ENCODE measurements at regions not wholly inside any gene's neighbourhood (a gene's known extent, or its start where the extent isn't known, plus 50 kb on each side); places are given as distances from the start of the nearest gene placed in this dataset.
"Not testable (repeated sequence)": the region's sequence is repeated elsewhere in the genome, so short reads cannot be mapped to it uniquely, and the experiment has no call there.

DNA sequence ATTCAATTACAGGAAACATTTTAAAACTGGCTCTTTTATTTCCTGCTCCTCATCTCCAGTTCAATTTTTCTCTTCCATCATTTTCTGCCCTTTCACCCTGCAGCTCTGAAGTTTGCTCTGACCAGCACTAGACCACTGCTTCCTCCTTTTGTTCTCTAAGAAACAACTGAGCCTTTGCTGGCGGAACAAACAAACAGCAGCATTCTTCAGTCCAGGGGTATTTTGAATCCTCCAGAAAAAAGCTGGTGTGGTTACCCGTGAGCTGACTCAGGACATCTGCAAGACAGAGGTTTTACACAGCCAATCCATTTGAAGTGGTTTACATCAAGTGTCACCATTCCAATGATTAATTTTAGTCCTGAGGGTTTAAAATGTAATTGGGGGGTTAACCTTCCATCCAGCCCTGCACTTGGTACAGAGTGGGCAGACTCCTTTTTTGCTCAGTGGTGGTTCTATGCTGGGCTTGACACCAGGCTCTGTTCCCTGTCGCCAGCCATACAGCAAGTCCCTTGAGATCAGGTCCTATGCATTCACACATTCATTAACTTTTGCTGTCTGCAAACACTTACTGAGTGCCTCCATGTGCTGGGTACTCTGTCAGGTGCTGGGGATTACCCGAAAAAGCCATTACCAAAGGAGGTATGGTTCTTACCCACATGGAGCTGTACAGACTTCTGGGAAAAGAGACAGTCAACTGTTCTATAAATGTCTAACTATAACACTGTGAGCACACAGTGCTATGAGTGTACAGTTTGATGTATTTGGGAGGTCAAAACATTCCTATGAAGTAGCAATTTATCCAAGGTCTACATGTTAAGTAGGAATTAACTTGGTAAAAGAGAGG is 909.4 kb upstream of the GYPC start:
- Mint-ChIP-seq H3K9me3 (no peaks in the 10 kb centered on the region), H3K27me3 (ENCODE audit: low read depth) (no peaks in the 10 kb centered on the region), H3K36me3 (ENCODE audit: low read depth) (no peaks in the 10 kb centered on the region), H3K4me3 (ENCODE audit: low read depth) (no peak overlapping the region), H3K4me1 (ENCODE audit: low read depth) (no peaks in the 10 kb centered on the region), H3K27ac (no peak overlapping the region)
- intact Hi-C loops (cut with micrococcal nuclease), result no loop called here
- no peak for DNase-seq (ENCODE audit: low spot score)

DNA sequence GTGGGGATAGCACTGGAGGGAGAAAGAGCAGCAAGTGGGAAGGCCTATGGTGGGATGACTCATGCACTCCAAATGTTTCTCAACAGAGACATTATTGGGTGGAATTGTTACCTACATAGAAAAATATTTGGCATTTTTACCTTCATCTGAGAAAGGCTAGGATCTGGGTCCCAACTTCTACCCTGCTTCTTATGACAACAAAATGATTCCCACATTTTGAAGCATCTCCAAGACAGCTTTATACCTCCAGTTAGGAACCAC is 908.9 kb upstream of the GYPC start:
- DNase-seq (ENCODE audit: low spot score), result no peak
- intact Hi-C loops (cut with micrococcal nuclease), result no loop called here
- Mint-ChIP-seq H3K27me3 (ENCODE audit: low read depth) (no peaks in the 10 kb centered on the region), H3K27ac (no peak overlapping the region), H3K4me3 (ENCODE audit: low read depth) (no peak overlapping the region), H3K4me1 (ENCODE audit: low read depth) (no peaks in the 10 kb centered on the region), H3K36me3 (ENCODE audit: low read depth) (no peaks in the 10 kb centered on the region), H3K9me3 (no peaks in the 10 kb centered on the region)

DNA sequence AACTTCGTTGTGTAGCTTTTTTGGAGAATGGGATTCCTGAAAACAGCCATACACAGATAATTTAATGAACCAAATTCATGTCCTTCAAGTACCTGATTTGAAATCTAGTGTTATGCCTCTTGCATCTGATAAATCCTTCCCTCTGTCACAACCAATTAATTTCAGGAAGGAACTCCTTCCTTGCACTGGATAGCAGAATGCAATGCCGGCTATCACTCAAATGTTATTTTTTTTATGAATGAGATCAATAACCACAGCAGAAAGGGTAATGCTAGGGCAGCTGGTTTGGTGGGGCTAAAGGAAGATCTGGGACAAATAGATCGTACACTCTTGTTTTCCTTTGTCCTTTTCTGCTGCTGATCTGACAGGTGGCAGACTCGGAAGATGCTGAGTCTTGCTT is 899.5 kb upstream of the GYPC start:
- H3K27me3 Mint-ChIP-seq (ENCODE audit: low read depth), result no peaks in the 10 kb centered on the region
- H3K36me3 Mint-ChIP-seq (ENCODE audit: low read depth), result no peaks in the 10 kb centered on the region
- intact Hi-C loops (cut with micrococcal nuclease), result no loop called here
- no peak overlapping the region for H3K4me3 Mint-ChIP-seq (ENCODE audit: low read depth)
- H3K9me3 Mint-ChIP-seq, result no peaks in the 10 kb centered on the region
- no peak overlapping the region for H3K27ac Mint-ChIP-seq
- H3K4me1 Mint-ChIP-seq (ENCODE audit: low read depth), result no peaks in the 10 kb centered on the region
- no peak for DNase-seq (ENCODE audit: low spot score)

DNA sequence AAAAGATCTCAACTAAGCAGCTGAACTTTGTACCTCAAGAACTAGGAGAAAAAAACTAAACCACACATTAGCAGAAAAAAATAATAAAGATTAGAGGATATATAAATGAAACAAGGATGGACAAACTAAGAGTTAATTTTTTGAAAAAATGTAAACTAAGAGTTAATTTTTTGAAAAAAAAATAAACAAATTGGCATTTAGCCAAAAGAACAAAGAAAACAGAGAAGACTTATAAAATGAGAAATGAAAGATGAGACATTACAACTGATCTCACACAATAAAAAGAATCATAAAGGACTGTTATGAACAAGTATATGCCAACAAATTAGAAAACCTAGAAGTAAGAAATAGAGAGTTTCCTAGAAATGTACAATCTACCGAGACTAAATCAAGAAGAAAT is 859.2 kb upstream of the GYPC start:
- Mint-ChIP-seq H3K36me3 (ENCODE audit: low read depth) (no peaks in the 10 kb centered on the region), H3K9me3 (peaks cover 27% of the 10 kb centered on the region), H3K4me3 (ENCODE audit: low read depth) (no peak overlapping the region), H3K27ac (no peak overlapping the region), H3K27me3 (ENCODE audit: low read depth) (no peaks in the 10 kb centered on the region), H3K4me1 (ENCODE audit: low read depth) (no peaks in the 10 kb centered on the region)
- intact Hi-C loops (cut with micrococcal nuclease), result no loop called here
- no peak for DNase-seq (ENCODE audit: low spot score)

DNA sequence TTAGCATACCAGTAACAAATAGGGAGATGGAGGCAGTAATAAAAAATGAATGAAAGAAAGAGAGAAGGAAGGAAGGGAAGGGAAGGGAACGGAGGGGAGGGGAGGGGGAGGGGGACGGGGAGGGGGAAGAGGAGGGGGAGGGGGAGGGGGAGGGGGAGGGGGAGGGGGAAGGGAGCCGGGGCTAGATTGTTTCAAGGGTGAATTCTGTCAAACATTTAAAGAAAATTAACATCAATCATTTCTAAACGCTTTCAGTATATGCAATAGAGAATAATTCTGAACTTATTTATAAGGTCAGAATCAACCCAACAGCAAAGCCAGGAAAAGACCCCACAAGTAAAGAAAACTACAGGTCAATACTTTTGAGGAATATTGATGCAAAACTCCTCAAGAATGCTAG is 858.8 kb upstream of the GYPC start:
- Mint-ChIP-seq H3K9me3 (peaks cover 30% of the 10 kb centered on the region), H3K27me3 (ENCODE audit: low read depth) (no peaks in the 10 kb centered on the region), H3K36me3 (ENCODE audit: low read depth) (no peaks in the 10 kb centered on the region), H3K4me1 (ENCODE audit: low read depth) (no peaks in the 10 kb centered on the region), H3K4me3 (ENCODE audit: low read depth) (no peak overlapping the region), H3K27ac (no peak overlapping the region)
- intact Hi-C loops (cut with micrococcal nuclease), result no loop called here
- no peak for DNase-seq (ENCODE audit: low spot score)

DNA sequence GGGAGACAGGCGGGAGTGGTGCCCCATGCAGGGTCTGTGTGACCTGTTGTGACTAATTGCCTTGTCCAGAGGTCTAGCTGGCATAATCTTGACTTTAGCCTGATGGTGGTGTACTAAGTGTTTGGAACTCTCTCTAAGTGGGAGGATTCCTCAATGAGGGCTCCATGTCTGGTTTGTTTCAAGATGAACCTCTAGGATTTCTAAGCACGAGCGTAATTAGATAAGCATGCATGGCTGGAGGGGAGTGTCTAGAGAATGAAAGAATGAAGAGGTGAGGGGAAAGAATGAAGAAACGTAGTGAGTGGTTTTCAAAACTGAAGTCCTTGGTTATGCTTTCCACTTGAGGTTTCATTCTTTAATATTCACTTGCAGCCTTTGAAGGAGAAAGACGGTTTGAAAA is 833.2 kb upstream of the GYPC start:
- peaks cover 23% of the 10 kb centered on the region for H3K9me3 Mint-ChIP-seq
- H3K36me3 Mint-ChIP-seq (ENCODE audit: low read depth), result no peaks in the 10 kb centered on the region
- H3K4me3 Mint-ChIP-seq (ENCODE audit: low read depth), result no peak overlapping the region
- no peak overlapping the region for H3K27ac Mint-ChIP-seq
- H3K27me3 Mint-ChIP-seq (ENCODE audit: low read depth), result no peaks in the 10 kb centered on the region
- intact Hi-C loops (cut with micrococcal nuclease), result no loop called here
- no peaks in the 10 kb centered on the region for H3K4me1 Mint-ChIP-seq (ENCODE audit: low read depth)
- no peak for DNase-seq (ENCODE audit: low spot score)

DNA sequence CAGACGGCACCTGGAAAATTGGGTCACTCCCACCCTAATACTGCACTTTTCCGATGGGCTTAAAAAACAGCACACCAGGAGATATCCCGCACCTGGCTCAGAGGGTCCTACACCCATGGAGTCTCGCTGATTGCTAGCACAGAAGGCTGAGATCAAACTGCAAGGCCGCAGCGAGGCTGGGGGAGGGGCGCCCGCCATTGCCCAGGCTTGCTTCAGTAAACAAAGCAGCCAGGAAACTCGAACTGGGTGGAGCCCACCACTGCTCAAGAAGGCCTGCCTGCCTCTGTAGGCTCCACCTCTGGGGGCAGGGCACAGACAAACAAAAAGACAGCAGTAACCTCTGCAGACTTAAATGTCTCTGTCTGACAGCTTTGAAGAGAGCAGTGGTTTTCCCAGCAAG is 830.2 kb upstream of the GYPC start:
- intact Hi-C loops (cut with micrococcal nuclease); H3K27ac Mint-ChIP-seq; H3K4me3 Mint-ChIP-seq (ENCODE audit: low read depth); H3K4me1 Mint-ChIP-seq (ENCODE audit: low read depth); H3K36me3 Mint-ChIP-seq (ENCODE audit: low read depth); DNase-seq (ENCODE audit: low spot score); H3K27me3 Mint-ChIP-seq (ENCODE audit: low read depth): not testable (repeated sequence)
- H3K9me3 Mint-ChIP-seq, result peaks cover 16% of the 10 kb centered on the region

DNA sequence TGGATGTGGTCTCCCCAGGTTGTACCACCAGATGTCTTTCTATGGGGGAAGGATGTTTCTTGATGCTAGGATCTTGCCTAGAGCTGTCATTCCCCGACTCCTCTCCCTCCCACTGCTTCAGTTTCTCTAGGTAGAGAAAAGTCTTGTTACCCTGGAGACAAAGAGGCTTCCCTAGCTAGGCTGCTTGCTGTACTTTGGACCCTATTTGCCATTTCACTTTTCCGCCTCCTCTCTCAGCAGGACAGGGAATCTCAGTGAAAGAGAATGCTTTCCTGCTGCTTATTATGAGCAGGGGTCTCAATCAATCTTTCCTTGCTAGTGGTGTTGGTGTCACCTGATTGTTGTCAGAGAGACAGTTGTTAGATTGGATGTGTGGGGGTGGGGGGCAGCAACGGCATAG is 818.8 kb upstream of the GYPC start:
- no peaks in the 10 kb centered on the region for H3K27me3 Mint-ChIP-seq (ENCODE audit: low read depth)
- no peak overlapping the region for H3K4me3 Mint-ChIP-seq (ENCODE audit: low read depth)
- no peaks in the 10 kb centered on the region for H3K4me1 Mint-ChIP-seq (ENCODE audit: low read depth)
- peaks cover 8% of the 10 kb centered on the region for H3K9me3 Mint-ChIP-seq
- H3K27ac Mint-ChIP-seq, result no peak overlapping the region
- no peak for DNase-seq (ENCODE audit: low spot score)
- H3K36me3 Mint-ChIP-seq (ENCODE audit: low read depth), result no peaks in the 10 kb centered on the region
- intact Hi-C loops (cut with micrococcal nuclease), result no loop called here

DNA sequence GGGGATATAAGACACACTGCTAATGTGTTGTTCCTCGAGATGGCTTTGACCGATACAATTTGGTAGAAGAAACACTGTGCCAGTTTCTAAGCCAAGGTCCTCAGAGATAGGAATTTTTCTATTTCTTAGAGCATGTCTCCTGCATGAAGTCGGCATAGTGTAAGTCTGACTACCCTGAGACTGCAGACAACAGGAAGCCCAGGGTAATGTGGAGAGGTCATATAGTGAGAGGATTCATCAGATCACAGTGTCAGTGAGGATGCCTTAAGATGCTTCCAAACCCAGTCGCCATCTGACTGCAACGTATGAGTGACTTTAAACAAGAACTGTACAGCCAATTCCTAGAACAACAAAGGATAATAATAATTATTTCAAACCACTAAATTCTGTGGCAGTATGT is 818.3 kb upstream of the GYPC start:
- Mint-ChIP-seq H3K27ac (no peak overlapping the region), H3K4me1 (ENCODE audit: low read depth) (no peaks in the 10 kb centered on the region), H3K4me3 (ENCODE audit: low read depth) (no peak overlapping the region), H3K27me3 (ENCODE audit: low read depth) (no peaks in the 10 kb centered on the region), H3K9me3 (peaks cover 8% of the 10 kb centered on the region), H3K36me3 (ENCODE audit: low read depth) (no peaks in the 10 kb centered on the region)
- intact Hi-C loops (cut with micrococcal nuclease), result no loop called here
- no peak for DNase-seq (ENCODE audit: low spot score)

DNA sequence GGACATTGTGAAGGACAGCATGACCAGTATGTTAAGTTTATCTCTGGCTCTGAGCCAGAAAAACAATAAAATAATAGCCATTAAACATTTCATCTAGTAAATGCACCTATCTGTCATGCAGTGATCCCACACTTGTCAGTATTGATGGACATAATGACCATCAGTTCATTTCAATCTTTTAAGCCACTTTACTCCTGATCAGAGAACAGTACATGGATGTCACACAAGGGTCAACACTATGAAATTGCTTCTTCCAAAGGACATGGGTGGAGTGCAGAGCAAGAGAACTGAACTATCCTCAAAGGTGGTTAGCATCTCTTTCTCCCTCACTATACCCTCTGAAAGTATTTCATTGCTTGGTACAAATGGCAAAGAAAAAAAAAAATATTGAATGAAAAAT is 816.0 kb upstream of the GYPC start:
- H3K27ac Mint-ChIP-seq, result no peak overlapping the region
- no peaks in the 10 kb centered on the region for H3K27me3 Mint-ChIP-seq (ENCODE audit: low read depth)
- no peaks in the 10 kb centered on the region for H3K36me3 Mint-ChIP-seq (ENCODE audit: low read depth)
- no peak for DNase-seq (ENCODE audit: low spot score)
- peaks cover 3% of the 10 kb centered on the region for H3K9me3 Mint-ChIP-seq
- intact Hi-C loops (cut with micrococcal nuclease), result no loop called here
- H3K4me3 Mint-ChIP-seq (ENCODE audit: low read depth), result no peak overlapping the region
- H3K4me1 Mint-ChIP-seq (ENCODE audit: low read depth), result no peaks in the 10 kb centered on the region

DNA sequence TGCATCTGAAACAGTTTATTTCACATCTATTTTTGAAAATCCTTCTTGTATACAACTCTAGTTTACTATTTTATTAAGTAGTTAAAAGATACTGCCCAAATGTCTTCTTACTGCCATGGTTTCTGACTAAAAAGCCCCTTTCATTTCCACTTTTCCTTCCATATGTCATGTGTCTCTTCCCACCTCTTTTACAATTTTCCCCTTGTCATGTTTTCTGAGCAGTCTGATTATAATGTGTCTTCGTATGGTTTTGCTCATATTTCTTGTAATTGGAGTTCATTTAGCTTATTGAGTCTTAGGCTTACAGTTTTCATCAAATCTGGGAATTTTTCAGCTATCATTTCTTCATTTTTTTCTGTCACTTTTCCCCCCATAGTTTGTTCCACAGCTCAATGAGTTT is 813.9 kb upstream of the GYPC start:
- no peak for DNase-seq (ENCODE audit: low spot score)
- Mint-ChIP-seq H3K36me3 (ENCODE audit: low read depth) (no peaks in the 10 kb centered on the region), H3K4me3 (ENCODE audit: low read depth) (no peak overlapping the region), H3K4me1 (ENCODE audit: low read depth) (no peaks in the 10 kb centered on the region), H3K27me3 (ENCODE audit: low read depth) (no peaks in the 10 kb centered on the region), H3K9me3 (peaks cover 7% of the 10 kb centered on the region), H3K27ac (no peak overlapping the region)
- intact Hi-C loops (cut with micrococcal nuclease), result no loop called here

DNA sequence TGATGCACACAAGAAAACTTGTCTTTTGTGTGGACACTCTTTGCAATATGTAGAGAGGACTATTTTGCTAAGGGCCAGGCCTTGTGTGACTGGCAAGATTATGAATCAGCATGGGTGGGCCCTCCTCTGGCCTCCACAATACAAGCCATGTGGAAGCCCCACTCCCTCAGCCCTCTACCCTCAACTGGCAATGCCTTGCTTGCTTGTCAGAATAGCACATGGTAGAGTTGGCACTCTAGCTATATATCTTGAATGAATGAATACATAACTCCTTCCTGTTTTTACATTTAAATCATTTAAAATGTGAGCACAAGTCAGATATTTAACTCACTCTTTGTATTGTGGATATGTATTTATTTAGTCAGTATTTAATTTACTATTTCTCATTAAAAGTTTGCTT is 805.4 kb upstream of the GYPC start:
- intact Hi-C loops (cut with micrococcal nuclease), result no loop called here
- Mint-ChIP-seq H3K27me3 (ENCODE audit: low read depth) (no peaks in the 10 kb centered on the region), H3K9me3 (peaks cover 4% of the 10 kb centered on the region), H3K36me3 (ENCODE audit: low read depth) (no peaks in the 10 kb centered on the region), H3K4me1 (ENCODE audit: low read depth) (no peaks in the 10 kb centered on the region), H3K4me3 (ENCODE audit: low read depth) (no peak overlapping the region), H3K27ac (no peak overlapping the region)
- DNase-seq (ENCODE audit: low spot score), result no peak

DNA sequence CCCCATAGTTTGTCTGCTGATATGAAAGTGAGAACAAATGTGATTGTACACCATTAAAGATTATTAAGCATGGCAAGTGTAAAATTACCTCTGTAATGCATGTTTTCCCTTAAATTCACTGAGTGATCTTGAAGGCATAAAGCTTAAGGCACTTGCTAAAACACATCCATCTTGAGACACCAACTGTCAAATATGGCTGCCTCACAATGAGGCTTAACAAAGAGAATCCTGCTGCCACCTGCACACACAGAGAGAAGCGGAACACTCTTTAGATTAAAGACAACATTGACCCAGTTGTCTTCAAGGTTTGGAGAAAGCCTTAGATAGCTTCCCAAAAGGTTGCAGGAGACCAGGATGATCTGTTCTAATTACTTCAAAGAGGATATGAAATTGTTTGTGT is 803.6 kb upstream of the GYPC start:
- no peaks in the 10 kb centered on the region for H3K4me1 Mint-ChIP-seq (ENCODE audit: low read depth)
- no peak for DNase-seq (ENCODE audit: low spot score)
- H3K27ac Mint-ChIP-seq, result no peak overlapping the region
- no peaks in the 10 kb centered on the region for H3K27me3 Mint-ChIP-seq (ENCODE audit: low read depth)
- intact Hi-C loops (cut with micrococcal nuclease), result no loop called here
- H3K9me3 Mint-ChIP-seq, result peaks cover 4% of the 10 kb centered on the region
- no peaks in the 10 kb centered on the region for H3K36me3 Mint-ChIP-seq (ENCODE audit: low read depth)
- H3K4me3 Mint-ChIP-seq (ENCODE audit: low read depth), result no peak overlapping the region

DNA sequence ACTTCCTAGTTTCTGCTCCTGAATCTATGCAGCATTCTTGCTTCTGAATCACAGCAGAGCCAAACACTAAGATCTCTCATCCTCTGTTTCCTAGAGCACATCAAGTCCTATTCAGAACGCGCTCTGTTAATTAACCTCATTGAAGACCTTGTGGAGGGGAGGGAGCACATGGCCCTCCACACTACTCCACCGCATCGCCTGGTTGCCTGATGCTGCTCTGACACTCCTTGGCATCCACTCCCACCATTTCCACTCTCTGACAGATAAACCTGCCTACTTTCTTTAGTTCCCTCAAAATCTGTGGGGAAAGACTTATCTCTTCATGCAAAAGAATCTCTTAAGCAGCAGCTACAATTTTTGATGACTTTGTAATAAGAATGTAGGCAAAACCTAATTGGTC is 802.3 kb upstream of the GYPC start:
- H3K4me3 Mint-ChIP-seq (ENCODE audit: low read depth), result no peak overlapping the region
- intact Hi-C loops (cut with micrococcal nuclease), result no loop called here
- H3K27me3 Mint-ChIP-seq (ENCODE audit: low read depth), result no peaks in the 10 kb centered on the region

More for the DNA sequence above, 802.3 kb upstream of the GYPC start:
- H3K27ac Mint-ChIP-seq, result no peak overlapping the region
- H3K9me3 Mint-ChIP-seq, result peaks cover 4% of the 10 kb centered on the region
- no peak for DNase-seq (ENCODE audit: low spot score)
- no peaks in the 10 kb centered on the region for H3K36me3 Mint-ChIP-seq (ENCODE audit: low read depth)
- H3K4me1 Mint-ChIP-seq (ENCODE audit: low read depth), result no peaks in the 10 kb centered on the region
